GM12891 (cell line): ENCODE measurements at regions not wholly inside any gene's neighbourhood (a gene's known extent, or its start where the extent isn't known, plus 50 kb on each side); places are given as distances from the start of the nearest gene placed in this dataset.

ENCODE experiments used
- POLR2A ChIP-seq: IDR thresholded peaks from 2 replicates; pipeline ENCODE4 v1.6.1; 2011; ENCODE audit warnings: low read depth, low read length, control low read depth
- POLR2AphosphoS5 ChIP-seq: IDR thresholded peaks from 2 replicates; pipeline ENCODE4 v1.6.1; 2011; ENCODE audit warnings: low read depth, low read length, control low read depth
- POU2F2 ChIP-seq: IDR thresholded peaks from 2 replicates; pipeline ENCODE4 v1.6.1; 2011; ENCODE audit warnings: low read depth, mild to moderate bottlenecking, control low read depth, low read length, moderate library complexity
- SPI1 ChIP-seq: IDR thresholded peaks from 2 replicates; pipeline ENCODE4 v1.6.1; 2011; ENCODE audit warnings: low read depth, low read length, control low read depth
- TAF1 ChIP-seq: IDR thresholded peaks from 2 replicates; pipeline ENCODE4 v1.6.1; 2011; ENCODE audit warnings: low read depth, low read length, control low read depth

GRCh38 chr1:79323239-79324025 is 316.9 kb upstream of the ADGRL4 start:
- no peak for TF ChIP-seq TAF1
- TF ChIP-seq POLR2A = no peak
- TF ChIP-seq POU2F2 = no peak
- TF ChIP-seq POLR2AphosphoS5 = no peak
- TF ChIP-seq SPI1 = no peak
